Erythroblast (primary cell): ENCODE measurements at regions not wholly inside any gene's neighbourhood (a gene's known extent, or its start where the extent isn't known, plus 50 kb on each side); places are given as distances from the start of the nearest gene placed in this dataset.

Source experiments
- DNase-seq, 2 experiments: peaks; one replicate each; lab custom pipeline; 2025; lab: John Stamatoyannopoulos, UW
- GATA1 ChIP-seq: IDR thresholded peaks from 2 replicates; pipeline ENCODE4 v1.6.1; 2011; ENCODE audit warnings: low read depth, mild to moderate bottlenecking, control low read depth, low read length, moderate library complexity
- POLR2A ChIP-seq: IDR thresholded peaks from 2 replicates; pipeline ENCODE4 v1.6.1; 2011; ENCODE audit warnings: mild to moderate bottlenecking, low read length

- DNase-seq: no peak
- TF ChIP-seq GATA1: no peak
Measured at GRCh38 chr2:23132823-23133595, 252.0 kb upstream of the KLHL29 start.

- TF ChIP-seq POLR2A (no peak), GATA1 (no peak)
- DNase-seq: no peak
Measured at GRCh38 chr2:23134726-23135125, 250.3 kb upstream of the KLHL29 start.

- DNase-seq: no peak
- no peak for TF ChIP-seq POLR2A
- no peak for TF ChIP-seq GATA1
Measured at GRCh38 chr2:23135481-23136100, 249.4 kb upstream of the KLHL29 start.

- DNase-seq: no peak
- TF ChIP-seq GATA1 (no peak), POLR2A (no peak)
Measured at GRCh38 chr2:23137166-23137565, 247.8 kb upstream of the KLHL29 start.

- no peak for DNase-seq
- TF ChIP-seq GATA1 (no peak), POLR2A (no peak)
Measured at GRCh38 chr2:23138701-23139100, 246.3 kb upstream of the KLHL29 start.

- no peak for DNase-seq
- TF ChIP-seq GATA1: no peak
- TF ChIP-seq POLR2A: no peak
Measured at GRCh38 chr2:23145460-23145859, 239.5 kb upstream of the KLHL29 start.

- no peak for DNase-seq
- TF ChIP-seq POLR2A: no peak
- TF ChIP-seq GATA1: no peak
Measured at GRCh38 chr2:23146011-23146410, 239.0 kb upstream of the KLHL29 start.

- no peak for DNase-seq
- no peak for TF ChIP-seq POLR2A
- TF ChIP-seq GATA1: no peak
Measured at GRCh38 chr2:23148342-23148741, 236.6 kb upstream of the KLHL29 start.

GRCh38 chr2:23149777-23150176, 235.2 kb upstream of the KLHL29 start:
- TF ChIP-seq POLR2A: no peak
- TF ChIP-seq GATA1: no peak
- DNase-seq: no peak

- DNase-seq: no peak
- TF ChIP-seq POLR2A: no peak
- TF ChIP-seq GATA1: no peak
Measured at GRCh38 chr2:23153484-23153883, 231.5 kb upstream of the KLHL29 start.

- DNase-seq: no peak
Measured at GRCh38 chr2:23155022-23155421, 230.0 kb upstream of the KLHL29 start.

GRCh38 chr2:23157812-23158211, 227.2 kb upstream of the KLHL29 start:
- no peak for DNase-seq
- TF ChIP-seq GATA1 (no peak), POLR2A (no peak)

More at GRCh38 chr2:23155022-23155421, 230.0 kb upstream of the KLHL29 start:
- TF ChIP-seq POLR2A (no peak), GATA1 (no peak)

- TF ChIP-seq POLR2A: no peak
- TF ChIP-seq GATA1: no peak
- DNase-seq: no peak
Measured at GRCh38 chr2:23158306-23158705, 226.7 kb upstream of the KLHL29 start.

- no peak for DNase-seq
- TF ChIP-seq GATA1 (no peak), POLR2A (no peak)
Measured at GRCh38 chr2:23159746-23160405, 225.1 kb upstream of the KLHL29 start.

- no peak for TF ChIP-seq GATA1
- no peak for TF ChIP-seq POLR2A
Measured at GRCh38 chr2:23164173-23164572, 220.8 kb upstream of the KLHL29 start.

More at GRCh38 chr2:23164173-23164572, 220.8 kb upstream of the KLHL29 start:
- no peak for DNase-seq
